SW 1271 (cell line): ENCODE measurements at regions not wholly inside any gene's neighbourhood (a gene's known extent, or its start where the extent isn't known, plus 50 kb on each side); places are given as distances from the start of the nearest gene placed in this dataset.

Source experiments
- DNase-seq, 2 experiments: peaks; one replicate each; lab custom pipeline; 2025; lab: John Stamatoyannopoulos, UW

DNA sequence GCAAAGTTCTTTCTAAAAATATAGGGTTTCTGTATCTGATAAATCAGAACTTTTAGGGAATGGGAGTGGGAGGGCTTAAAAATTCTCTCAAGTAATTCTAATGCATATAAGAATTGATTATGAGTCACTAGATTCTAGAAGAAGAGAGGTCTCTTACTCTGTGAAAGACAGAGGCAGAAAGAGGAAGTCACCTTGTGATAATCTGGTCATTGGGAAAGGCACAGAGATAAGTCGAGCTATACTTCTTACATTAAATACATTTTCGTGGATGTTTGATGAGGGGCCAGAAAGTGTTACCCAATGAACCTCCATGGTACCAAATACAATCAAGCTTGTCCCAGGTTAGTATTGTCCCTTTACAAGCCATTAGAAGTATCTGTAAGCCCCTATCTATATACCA lies 134.4 kb downstream of the MAD2L1 start:
- no peak for DNase-seq

DNA sequence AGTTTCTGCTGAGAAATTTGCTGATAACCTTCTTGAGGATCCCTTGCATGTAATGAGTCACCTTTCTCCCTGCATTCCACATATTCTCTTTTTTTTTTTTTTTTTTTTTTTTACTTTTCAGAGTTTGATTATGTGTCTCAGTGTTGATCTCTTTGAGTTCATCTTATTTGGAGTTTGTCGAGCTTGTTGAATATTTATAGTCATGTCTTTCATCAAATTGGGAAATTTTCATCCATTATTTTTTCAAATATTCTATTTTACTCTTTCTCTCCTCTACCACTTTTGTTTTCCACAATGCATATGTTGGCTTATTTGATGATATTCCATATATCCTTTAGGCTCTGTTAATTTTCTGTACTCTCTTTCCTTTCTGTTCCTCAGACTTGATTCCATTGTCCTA lies 136.1 kb downstream of the MAD2L1 start:
- no peak for DNase-seq

DNA sequence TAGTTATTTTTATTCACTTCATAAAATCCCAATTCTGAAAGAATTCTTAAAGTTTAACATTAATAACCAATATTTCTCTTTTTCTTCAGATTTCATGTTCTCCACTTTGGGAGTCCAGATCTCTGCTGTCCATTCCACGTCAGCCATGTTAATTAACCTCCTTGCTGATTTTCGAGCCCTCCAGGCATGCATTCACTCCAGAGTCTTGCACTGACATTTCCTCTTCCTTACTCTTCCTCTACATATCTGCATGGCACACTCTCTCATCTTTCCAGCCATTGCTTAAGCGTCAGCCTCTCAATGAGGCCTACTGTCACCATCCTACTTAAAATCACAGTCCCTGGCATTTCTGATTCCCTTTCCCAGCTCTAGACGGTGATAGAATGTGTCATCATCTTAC lies 144.8 kb downstream of the MAD2L1 start:
- no peak for DNase-seq

DNA sequence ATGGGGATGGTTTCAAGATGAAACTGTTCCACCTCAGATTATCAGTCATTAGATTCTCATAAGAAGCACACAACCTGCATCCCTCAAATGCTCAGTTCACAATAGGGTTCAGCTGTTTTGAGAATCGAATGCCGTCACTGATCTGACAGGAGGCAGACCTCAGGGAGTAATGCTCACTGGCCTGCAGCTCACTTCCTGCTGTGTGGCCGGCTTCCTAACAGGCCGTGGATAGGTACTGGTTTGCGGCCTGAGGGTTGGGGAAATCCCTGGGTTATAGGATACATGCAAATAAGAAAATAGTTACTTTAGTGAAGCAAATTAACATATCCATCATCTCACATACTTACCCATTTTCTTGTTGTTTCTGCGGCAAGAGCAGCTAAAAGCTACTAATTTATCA lies 160.4 kb downstream of the MAD2L1 start:
- DNase-seq = no peak

DNA sequence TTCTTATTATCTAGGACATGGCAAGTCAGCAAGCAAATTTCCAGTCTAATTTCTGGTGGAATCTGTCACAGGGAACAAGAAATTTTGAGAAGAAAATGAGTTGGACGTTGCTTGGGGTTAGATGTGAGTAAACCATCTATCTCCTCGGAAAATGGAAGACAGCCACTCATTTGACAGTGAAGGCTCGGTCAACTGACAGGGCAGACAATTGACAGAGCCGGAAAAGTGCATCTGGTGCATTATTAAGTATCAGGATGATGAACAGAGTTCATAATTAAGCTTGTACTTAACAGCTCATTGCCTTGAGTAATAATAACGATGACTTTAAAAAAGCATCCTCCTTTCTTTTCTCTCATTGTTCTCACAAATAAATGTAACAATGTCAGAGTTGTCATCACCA lies 168.4 kb downstream of the MAD2L1 start:
- no peak for DNase-seq

DNA sequence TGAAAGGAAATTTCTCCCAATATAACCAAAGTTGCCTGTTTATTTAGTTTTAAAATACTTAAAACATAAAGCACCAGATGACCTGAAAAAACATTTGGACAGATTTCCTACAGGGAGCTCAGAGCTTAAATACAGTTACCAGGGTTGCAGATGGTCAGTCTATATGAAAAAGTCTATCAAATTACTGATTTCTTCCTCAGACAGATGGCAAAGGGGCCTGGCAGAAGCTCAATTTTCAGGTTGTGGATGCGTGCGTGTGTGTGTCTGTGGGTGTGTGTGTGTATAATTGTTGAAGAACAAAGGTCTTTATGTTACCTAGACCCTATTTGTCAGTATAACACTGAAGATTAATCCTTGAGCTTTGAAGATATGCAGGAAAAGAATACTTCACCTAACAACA lies 169.4 kb downstream of the MAD2L1 start:
- DNase-seq = no peak

DNA sequence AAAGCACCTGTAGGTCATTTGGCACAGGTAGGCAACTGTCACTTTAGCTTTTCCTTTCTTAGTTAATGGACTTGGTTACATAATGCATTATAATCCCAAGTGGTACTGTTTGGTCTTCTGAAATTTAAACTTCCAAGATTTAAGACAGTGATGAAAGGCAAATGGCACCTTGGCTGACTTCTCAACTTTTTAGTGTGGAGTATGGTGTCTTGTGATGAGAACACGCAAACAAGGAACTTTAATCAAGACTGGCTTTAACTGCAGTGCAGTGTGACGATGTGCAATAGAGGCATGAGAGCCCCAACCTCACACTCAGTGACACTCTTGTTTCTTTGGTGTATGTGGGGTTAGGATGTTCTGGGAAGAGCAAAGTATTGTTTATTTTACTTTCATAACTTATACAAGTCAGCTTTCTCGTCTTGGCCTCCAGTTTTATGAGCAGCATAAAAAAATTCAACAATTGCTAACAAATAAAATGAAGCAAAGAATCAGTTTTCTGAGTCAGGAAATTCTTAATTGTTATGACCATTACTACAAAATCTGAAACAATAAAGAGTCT lies 171.9 kb downstream of the MAD2L1 start:
- no peak for DNase-seq

DNA sequence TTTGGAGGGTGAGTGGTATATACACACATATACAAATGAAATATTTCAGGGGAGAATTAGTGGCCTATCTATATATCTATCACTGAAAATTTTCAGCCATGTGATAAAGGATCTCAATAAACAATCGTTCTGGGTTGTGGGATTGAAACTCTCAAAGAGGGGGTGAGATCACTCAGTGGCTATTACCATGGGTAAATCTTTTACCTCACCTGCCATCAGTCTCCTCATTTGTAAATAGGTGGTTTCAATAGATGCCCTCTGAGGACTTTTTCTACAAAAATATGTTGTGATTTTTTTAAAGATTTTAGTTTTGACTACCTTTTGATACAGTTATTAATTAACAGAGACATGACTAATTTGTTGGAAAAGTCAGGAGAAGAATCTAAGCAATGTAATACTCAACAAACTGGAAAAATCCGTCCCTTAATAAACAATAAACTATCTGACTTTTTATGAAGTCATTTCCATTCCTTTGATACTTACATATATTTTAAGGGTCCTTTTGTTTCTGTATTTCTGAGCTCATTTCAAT lies 192.8 kb downstream of the MAD2L1 start:
- no peak for DNase-seq

DNA sequence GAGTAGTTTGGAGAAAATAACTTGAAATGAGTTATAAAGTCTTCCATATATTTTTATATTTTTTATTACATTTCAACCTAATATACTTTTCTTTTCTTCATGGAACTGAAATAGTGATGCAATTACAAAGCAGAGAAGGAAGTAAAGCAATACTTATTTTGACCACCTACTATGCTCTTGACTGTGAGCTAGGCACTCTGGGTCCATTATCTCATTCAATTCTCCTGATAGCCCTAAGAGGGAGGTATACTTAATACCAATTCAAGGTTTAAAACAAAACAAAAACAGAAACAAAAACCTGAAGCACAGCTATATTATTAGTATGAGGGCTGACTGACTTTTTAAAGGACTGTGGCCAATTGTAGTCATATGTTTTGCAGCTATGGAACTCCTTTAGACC lies 193.5 kb downstream of the MAD2L1 start:
- DNase-seq = no peak

DNA sequence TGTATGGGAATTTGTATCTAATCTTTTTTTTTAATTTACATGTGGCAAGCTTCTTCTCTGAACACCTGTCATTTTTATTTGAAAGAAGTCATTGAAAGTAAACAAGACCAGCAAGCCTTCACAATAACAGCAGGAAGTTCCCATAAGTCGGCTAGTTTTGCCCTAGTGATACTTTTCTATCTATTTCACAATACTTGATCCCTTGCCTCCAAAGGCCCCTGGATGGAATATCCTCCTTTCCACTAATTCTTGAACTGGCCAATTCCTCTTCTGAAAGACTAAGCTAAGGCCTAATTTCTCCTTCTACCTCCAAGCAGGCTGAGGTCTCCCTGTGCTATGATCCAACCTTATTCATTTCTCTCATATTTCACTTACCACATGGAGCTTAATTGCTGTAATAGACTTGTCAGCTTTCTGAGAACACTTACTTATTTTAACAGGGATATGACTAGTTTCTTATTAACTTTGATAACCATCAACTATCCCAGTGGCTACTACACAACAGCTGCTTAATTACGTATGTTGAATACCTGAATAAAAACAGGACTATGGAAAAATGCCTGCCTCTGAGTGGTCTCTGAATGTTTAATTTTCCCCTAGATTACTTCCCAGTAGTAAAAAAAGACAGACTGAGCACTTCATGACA lies 194.2 kb downstream of the MAD2L1 start:
- no peak for DNase-seq

DNA sequence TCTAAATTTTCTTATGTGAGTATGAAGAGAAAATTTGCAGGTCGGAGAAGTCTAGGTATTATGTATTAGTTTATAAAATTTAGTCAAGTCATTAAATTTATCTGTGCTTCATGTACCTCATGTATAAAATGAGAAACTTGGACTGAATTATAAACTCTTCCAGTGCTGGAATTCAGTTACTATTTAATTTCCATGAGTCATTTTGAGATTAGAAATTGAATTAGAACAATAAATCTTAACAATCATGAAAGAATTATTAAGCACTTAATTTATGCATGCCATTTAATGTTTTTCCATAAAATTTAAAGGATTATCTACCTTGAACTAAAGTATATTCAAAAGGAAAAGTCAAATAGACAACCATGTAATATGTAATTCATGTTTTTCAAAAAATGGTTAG lies 195.8 kb downstream of the MAD2L1 start:
- DNase-seq = no peak

DNA sequence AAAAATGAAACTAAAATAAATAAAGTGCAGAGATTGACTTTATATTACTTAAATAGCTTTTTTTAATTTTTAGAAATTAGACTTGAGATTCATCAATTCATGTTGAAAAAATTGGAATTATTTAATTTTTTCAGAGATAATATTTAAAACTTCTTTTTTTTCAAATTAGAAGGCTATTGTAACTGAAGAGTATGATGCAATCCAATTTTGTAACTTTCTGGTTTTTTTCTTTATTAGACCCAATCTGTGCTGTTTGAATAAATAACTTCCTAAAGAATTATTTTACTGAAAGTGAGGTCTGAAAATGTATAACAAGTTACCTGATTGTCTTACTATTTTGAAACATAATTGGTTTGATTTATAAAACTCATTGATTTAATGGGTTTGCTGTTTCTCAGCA lies 200.9 kb downstream of the MAD2L1 start:
- DNase-seq = no peak

DNA sequence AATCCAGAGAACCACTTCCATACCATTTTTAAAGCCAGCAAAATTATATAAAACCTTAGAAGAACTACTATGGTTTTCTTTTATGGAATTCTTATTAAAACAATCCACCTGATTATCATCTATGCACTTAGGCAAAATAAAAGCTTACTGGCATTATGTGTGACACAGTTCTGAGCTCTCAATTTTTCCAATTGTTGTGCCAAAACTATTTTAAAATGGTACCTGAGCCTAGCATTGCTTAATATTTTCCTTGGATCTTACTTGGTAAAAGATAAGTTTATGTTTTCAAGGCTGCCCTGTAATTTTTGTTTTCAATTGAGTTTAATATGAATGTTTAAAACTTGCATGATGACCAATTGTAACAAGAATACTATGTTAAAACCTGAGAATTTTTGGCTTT lies 201.3 kb downstream of the MAD2L1 start:
- no peak for DNase-seq

DNA sequence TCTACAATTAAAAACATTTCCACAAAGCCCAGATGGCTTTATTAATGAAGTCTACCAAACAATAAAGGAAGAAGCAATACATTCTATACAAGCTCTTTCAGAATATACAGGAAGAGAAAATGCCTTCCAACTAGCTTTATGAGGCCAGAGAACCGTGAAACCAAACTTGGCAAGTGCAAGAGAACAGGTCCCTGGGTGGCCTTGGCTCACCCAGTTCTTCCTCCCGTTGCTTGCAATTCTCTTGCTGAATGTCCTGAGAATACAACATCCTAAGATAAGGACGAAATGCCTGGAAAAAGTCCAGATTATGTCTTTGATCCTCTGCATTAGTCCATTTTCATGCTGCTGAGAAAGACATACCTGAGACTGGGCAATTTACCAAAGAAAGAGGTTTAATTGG lies 204.9 kb downstream of the MAD2L1 start:
- DNase-seq = no peak

DNA sequence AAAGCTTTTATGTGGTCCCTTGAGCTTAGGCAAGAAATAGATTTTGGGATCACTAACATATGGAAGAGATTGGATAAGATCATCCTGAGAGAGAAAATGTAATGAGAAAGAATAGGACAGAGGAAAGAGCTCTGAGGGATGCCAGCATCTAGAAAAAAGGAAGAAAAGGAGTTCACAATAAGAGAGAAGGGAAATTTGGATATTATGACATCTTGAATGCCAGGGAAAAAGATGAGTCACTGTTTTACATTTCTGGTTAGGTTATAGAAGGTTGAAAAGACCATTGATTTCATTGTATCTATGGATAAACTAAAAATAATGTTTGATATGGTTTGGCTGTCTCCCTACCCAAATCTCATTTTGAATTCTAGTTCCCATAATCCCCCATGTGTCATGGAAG lies 208.5 kb downstream of the MAD2L1 start:
- DNase-seq = no peak

DNA sequence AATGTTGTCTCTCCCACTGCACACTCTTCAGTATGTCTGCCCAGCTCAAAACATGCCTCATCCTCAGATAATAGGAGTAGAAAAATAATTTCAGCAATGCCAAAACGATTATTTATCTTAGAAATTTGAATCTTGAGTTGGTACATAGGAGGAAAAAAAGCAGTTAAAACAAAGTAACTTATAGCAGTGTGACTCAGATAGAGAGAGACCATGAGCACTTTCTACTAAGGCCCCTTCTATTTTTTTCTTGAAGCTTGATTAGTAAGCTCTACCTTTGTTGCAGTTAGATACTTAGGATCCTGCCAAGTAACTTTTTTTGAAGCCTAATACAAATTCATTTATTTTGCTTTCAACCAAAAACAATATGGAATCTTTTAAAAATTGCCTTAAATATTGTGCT lies 212.3 kb downstream of the MAD2L1 start:
- DNase-seq = no peak

DNA sequence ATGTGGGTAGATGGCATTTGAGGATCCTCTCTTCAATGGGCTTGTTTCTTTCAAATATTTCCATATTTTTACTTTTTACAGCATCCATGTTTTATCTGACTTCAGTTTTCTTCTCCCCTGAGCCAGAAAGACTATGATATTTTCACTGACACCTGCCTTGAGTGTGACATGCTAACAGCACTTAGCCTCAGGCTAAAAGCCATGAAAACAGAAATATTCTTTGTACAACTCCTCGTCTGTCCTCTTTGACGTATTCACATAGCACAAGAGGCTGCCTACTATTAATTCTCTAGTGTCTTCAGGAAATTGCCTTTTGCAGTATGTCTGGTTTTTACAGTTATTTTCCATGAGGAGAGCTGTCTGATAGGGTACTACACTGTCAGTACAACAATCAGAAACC lies 215.0 kb downstream of the MAD2L1 start:
- DNase-seq = no peak

DNA sequence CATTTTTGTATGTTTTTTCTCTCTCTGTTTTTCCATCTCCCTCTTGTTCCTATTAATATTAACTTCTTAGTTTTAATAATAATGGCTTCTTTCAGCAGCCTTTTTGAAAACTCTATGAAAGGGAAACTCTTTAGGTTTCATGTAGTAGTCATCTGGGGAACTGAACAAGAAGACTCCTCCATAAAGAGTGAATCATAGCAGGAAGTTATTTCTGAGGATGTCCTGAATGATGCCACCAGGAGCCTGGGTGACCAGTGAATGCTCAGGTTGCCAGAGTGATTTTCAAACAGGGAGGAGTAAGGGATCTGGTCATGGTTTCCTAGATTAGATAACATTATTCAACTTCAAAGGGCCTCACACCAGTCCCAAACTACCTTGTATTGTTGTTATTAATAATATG lies 212.8 kb upstream of the PDE5A start:
- no peak for DNase-seq

DNA sequence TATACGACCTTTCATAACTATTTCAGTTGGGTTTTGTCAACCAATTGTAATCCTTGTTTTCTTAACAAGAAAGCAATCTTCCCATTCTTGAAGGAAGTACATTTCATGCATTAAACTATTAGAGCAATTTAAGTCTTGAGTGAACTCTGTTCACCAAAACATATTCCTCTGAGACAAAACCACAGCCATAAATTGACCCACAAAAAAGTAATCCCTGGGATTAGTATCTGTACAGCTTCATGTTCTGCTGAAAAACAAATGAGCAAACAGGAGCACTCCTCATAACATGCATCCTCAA lies 207.0 kb upstream of the PDE5A start:
- no peak for DNase-seq

DNA sequence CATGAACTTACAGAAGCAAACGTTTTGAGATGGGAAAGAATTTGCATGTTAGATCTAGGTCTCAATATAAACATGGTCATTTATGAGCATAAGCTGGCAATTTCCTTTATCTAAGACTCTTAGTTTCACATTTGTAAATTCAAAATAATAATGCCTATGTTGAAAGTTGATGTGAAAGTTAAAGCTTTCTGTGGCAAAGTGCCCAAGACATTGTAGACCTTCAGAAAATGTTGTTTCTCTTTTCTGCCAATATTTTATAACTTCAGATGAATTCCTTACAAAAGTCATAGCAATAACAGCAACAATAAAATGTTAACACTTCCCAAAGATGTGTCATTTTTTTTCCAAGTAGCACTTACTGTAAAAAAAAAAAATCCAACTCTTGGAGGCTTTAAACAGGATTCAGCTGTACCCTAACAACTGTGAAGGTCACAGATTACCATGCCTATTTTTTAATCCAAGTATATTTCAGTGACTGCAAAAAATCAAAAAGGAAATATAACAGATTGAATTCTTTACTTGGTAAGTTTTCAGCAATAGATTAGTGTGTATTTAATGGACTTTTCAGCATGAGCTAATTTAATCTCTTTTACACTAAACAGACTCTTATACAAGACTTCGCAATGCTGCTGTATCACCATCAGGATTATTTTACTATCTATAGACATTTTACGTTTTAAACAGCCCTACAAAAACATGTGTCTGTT lies 206.5 kb upstream of the PDE5A start:
- DNase-seq = no peak

DNA sequence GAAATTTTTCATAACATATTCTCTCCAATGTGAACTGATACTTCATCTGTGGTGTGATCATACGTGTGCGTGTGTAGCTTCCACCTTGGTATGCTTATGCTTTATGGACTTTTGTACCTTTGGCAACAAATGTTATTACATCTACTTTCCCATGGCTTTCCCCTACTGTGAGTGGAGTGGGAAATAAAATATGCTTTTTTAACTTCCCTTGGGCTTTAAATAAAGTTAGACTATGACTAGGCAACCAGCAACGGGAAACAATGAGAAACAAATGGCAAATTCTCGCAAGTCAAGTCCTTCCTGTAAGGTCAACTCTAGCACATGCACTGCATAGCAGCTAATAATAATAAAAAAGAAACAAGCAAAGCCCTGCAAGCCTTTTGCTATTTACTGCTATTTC lies 205.0 kb upstream of the PDE5A start:
- DNase-seq = no peak

DNA sequence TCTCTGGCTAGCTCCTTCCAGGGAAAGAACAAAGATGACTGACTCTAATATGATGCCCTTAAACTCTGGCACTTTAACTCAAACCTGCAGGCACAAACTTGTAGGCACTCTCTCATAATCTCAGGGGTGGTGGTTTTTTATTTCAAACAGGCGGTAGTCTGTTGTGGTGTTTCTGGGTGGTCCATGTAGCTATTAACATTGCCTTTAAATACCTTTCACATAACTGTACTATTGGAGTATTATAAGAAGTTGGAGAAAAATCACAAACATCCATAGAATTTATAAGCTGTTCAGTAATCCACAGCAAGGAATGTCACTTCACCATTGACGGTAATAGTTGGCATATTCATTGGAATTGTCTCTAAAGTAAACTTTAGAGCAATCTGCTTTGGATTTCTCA lies 204.2 kb upstream of the PDE5A start:
- DNase-seq = no peak

DNA sequence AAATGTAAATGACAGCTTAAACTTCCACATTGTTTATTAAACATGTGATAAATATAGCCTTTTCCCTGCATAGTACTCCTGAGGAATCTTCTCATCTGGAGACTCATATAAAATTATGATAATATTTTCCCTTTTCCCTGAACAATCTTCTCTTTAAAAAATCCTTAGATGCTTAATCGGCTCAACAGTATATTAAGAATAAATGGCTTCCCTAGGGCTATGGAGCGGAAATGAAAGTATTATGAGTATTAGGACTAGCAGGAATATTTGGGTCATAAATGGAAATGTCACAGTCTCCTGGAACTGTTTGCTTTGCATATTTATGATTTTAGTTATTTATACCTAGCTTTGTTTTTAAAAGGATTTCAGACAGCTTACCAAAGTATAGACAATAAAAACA lies 200.7 kb upstream of the PDE5A start:
- DNase-seq = no peak

DNA sequence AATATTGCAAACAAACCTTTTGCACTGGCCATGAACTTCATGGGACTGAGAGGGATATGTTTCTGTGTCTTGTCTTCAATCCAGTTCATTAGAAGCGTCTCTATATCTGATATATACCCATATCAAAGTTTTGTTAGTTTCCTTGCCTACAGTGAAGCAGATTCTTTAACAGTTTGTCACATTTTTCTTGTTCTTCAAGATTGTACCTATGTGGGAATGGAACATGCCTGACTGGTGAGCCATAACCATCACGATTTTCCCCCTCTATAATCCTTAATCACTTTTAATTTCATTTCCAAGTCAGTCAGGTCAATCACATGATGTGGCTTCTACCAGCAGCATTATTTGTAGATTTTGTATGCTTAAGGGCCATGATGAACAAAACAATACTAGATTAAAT lies 197.1 kb upstream of the PDE5A start:
- DNase-seq = no peak
